ENCODE measurements at regions not wholly inside any gene's neighbourhood (a gene's known extent, or its start where the extent isn't known, plus 50 kb on each side); places are given as distances from the start of the nearest gene placed in this dataset.
"Not testable (repeated sequence)": the region's sequence is repeated elsewhere in the genome, so short reads cannot be mapped to it uniquely, and the experiment has no call there.

DNA sequence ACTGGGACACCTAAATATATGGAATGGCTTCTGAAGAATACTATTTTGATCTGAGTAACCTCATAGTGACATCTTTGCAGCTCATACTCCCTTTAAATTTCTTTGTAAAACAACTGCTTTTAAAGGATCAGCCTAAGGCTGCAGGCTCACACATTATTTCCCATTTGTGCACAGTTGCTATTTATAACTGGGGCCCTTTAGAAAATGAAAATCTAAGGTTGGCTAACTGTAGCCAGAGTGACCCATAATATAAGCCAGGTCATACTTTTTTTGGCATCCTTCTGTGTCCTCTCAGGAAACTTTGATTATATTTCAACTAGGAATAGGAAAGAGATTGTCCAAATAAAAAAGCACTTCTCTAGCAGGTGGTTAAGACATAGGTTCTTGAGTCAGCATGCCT, 123.6 kb upstream of the RASGEF1B start:
- no peak overlapping the region for H3K4me3 ChIP-seq (ENCODE audit: low read length in 2 of 2)
- H3K36me3 ChIP-seq (ENCODE audit: control insufficient read depth in 2 of 2, insufficient read depth in 2 of 2, low read length in 2 of 2): no peaks in the 10 kb centered on the region
- H3K27ac ChIP-seq (ENCODE audit: low read depth in 2 of 2, low read length in 2 of 2): no peak overlapping the region
- no peaks in the 10 kb centered on the region for H3K27me3 ChIP-seq (ENCODE audit: control insufficient read depth in 2 of 2, insufficient read depth in 2 of 2, low read length in 2 of 2)
- no peaks in the 10 kb centered on the region for H3K9me3 ChIP-seq (ENCODE audit: control insufficient read depth in 2 of 2, low read length in 2 of 2)
- H3K9ac ChIP-seq (ENCODE audit: low read depth in 1 of 2, low read length in 2 of 2): no peak overlapping the region
- H3K4me1 ChIP-seq (ENCODE audit: control insufficient read depth in 2 of 2, insufficient read depth in 2 of 2, low read length in 2 of 2): peaks cover 5 to 15% of the 10 kb centered on the region in 2 donors

DNA sequence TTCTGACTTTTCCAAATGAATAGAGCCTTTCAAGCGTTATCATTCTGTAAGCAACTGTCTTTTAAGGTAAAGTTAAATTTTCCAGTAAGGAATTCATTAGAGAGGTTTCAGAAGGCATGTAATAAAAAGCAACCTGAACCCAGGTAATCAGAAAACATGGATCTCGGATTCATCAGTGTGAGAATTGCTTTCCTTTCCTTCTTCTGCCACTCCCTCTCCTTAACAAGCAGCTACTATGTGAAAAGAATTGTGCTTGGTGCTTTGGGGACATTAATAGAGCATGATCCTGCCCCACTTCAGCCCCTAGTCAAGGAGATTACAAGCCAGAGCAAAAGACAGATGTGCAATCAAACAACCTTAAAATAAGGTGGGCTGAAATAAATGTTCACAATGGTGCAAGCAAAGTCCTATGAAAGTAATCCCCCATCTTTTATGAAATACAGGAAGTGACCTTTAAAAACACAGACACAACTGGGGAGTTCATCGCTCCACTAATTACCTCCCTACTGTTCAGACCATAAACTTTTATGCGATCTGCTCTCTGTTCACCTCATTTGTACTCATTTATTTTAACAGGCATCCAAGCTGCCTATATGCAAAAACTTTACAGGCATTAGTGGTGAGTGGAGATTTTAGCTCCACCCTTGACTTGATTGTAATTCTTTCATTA, 122.9 kb upstream of the RASGEF1B start:
- no peaks in the 10 kb centered on the region for H3K27me3 ChIP-seq (ENCODE audit: control insufficient read depth in 2 of 2, insufficient read depth in 2 of 2, low read length in 2 of 2)
- H3K9me3 ChIP-seq (ENCODE audit: control insufficient read depth in 2 of 2, low read length in 2 of 2): no peaks in the 10 kb centered on the region
- no peak overlapping the region for H3K9ac ChIP-seq (ENCODE audit: low read depth in 1 of 2, low read length in 2 of 2)
- H3K4me1 ChIP-seq (ENCODE audit: control insufficient read depth in 2 of 2, insufficient read depth in 2 of 2, low read length in 2 of 2): peaks cover 5 to 15% of the 10 kb centered on the region in 2 donors
- no peaks in the 10 kb centered on the region for H3K36me3 ChIP-seq (ENCODE audit: control insufficient read depth in 2 of 2, insufficient read depth in 2 of 2, low read length in 2 of 2)
- H3K4me3 ChIP-seq (ENCODE audit: low read length in 2 of 2): no peak overlapping the region
- H3K27ac ChIP-seq (ENCODE audit: low read depth in 2 of 2, low read length in 2 of 2): no peak overlapping the region

DNA sequence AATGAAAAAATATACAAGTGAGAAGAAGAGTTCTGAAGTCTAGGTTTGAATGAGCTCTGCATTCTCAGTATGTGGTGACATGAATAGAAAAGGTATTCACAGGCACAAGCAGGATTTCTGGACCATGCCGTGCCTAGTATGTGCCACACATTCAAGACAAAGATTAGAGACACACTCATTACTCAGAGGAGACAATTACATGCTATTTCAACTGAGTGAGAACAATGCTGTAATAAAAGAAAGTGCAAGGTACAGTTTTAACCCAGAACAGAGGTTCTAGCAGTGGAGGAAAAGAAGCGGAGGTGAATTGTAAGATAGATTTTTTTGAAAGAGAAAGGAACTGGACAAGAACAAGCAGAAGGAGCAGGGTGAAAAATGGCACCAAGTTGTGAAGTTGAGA, 121.0 kb upstream of the RASGEF1B start:
- no peak overlapping the region for H3K27ac ChIP-seq (ENCODE audit: low read depth in 2 of 2, low read length in 2 of 2)

DNA sequence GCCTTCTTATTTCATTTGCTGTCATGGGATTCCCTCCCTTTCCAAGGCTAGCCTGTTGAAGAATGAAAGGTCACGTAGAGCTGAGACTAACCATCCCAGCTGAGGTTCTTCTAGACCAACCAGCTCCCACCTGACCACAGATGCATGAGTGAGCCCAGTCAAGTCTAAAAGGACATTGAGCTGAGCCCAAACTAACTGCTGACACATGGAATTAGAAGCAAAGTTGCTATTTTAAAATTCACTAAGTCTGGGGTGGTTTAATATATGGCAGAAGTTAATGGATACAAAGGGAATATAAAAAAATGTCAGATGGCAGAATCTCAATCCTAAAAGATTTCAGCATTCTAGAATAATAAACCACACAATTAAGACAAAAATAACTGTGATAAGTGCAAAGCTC, 118.9 kb upstream of the RASGEF1B start:
- H3K4me1 ChIP-seq (ENCODE audit: control insufficient read depth in 2 of 2, insufficient read depth in 2 of 2, low read length in 2 of 2): peaks cover 5 to 15% of the 10 kb centered on the region in 2 donors
- H3K4me3 ChIP-seq (ENCODE audit: low read length in 2 of 2): no peak overlapping the region
- no peak overlapping the region for H3K27ac ChIP-seq (ENCODE audit: low read depth in 2 of 2, low read length in 2 of 2)
- H3K9ac ChIP-seq (ENCODE audit: low read depth in 1 of 2, low read length in 2 of 2): no peak overlapping the region
- H3K9me3 ChIP-seq (ENCODE audit: control insufficient read depth in 2 of 2, low read length in 2 of 2): no peaks in the 10 kb centered on the region
- H3K36me3 ChIP-seq (ENCODE audit: control insufficient read depth in 2 of 2, insufficient read depth in 2 of 2, low read length in 2 of 2): no peaks in the 10 kb centered on the region
- no peaks in the 10 kb centered on the region for H3K27me3 ChIP-seq (ENCODE audit: control insufficient read depth in 2 of 2, insufficient read depth in 2 of 2, low read length in 2 of 2)

More for the DNA sequence above, 121.0 kb upstream of the RASGEF1B start:
- Histone ChIP-seq H3K36me3 (ENCODE audit: control insufficient read depth in 2 of 2, insufficient read depth in 2 of 2, low read length in 2 of 2) (no peaks in the 10 kb centered on the region), H3K4me3 (ENCODE audit: low read length in 2 of 2) (peak overlapping the region in 1 of 2 donors; percentile 10), H3K9ac (ENCODE audit: low read depth in 1 of 2, low read length in 2 of 2) (no peak overlapping the region), H3K27me3 (ENCODE audit: control insufficient read depth in 2 of 2, insufficient read depth in 2 of 2, low read length in 2 of 2) (no peaks in the 10 kb centered on the region), H3K4me1 (ENCODE audit: control insufficient read depth in 2 of 2, insufficient read depth in 2 of 2, low read length in 2 of 2) (peaks cover 5 to 15% of the 10 kb centered on the region in 2 donors), H3K9me3 (ENCODE audit: control insufficient read depth in 2 of 2, low read length in 2 of 2) (no peaks in the 10 kb centered on the region)

DNA sequence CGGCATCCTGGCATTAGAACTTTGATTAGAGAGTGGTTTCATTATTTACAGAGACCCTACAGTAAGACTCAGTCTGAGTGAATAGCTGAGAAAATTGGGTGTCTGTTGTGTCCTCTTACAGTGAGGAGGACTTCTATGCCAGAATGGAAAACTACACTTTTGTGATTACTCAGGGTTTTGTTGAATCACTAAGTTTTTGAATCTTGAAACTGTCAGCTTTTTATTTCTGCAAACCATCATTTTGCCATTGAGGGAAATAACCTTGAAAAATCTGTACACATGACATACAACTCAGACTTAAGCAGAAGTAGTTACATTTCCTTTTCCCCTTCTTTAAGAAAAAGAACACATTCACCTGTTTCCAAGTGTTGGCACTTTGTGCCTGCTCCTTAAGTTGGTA, 117.6 kb upstream of the RASGEF1B start:
- Histone ChIP-seq H3K36me3 (ENCODE audit: control insufficient read depth in 2 of 2, insufficient read depth in 2 of 2, low read length in 2 of 2) (no peaks in the 10 kb centered on the region), H3K27me3 (ENCODE audit: control insufficient read depth in 2 of 2, insufficient read depth in 2 of 2, low read length in 2 of 2) (no peaks in the 10 kb centered on the region), H3K4me1 (ENCODE audit: control insufficient read depth in 2 of 2, insufficient read depth in 2 of 2, low read length in 2 of 2) (peaks cover under 1 to 9% of the 10 kb centered on the region in 2 donors), H3K9ac (ENCODE audit: low read depth in 1 of 2, low read length in 2 of 2) (no peak overlapping the region), H3K9me3 (ENCODE audit: control insufficient read depth in 2 of 2, low read length in 2 of 2) (no peaks in the 10 kb centered on the region), H3K27ac (ENCODE audit: low read depth in 2 of 2, low read length in 2 of 2) (no peak overlapping the region), H3K4me3 (ENCODE audit: low read length in 2 of 2) (no peak overlapping the region)

DNA sequence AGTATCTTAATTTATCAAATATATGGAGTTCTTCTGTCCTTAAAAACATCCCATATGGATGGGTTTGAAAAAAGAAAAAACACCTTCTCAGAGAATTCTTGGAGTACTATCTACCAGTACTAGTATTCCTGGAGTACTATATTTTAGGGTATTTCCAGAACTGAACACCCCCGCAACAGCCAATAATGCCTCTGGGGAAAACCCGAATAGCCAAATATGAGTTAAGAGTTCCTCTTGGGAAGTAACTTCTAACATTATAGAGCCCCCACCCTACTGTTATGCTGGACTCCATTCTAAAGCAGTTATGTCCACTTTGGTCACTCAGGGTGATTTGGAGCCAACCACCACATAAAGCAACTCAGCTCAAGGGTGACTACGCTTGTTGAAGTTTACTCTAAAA, 115.0 kb upstream of the RASGEF1B start:
- H3K4me1 ChIP-seq (ENCODE audit: control insufficient read depth in 2 of 2, insufficient read depth in 2 of 2, low read length in 2 of 2): no peaks in the 10 kb centered on the region
- no peaks in the 10 kb centered on the region for H3K36me3 ChIP-seq (ENCODE audit: control insufficient read depth in 2 of 2, insufficient read depth in 2 of 2, low read length in 2 of 2)
- H3K4me3 ChIP-seq (ENCODE audit: low read length in 2 of 2): no peak overlapping the region
- H3K9ac ChIP-seq (ENCODE audit: low read depth in 1 of 2, low read length in 2 of 2): no peak overlapping the region
- H3K27me3 ChIP-seq (ENCODE audit: control insufficient read depth in 2 of 2, insufficient read depth in 2 of 2, low read length in 2 of 2): no peaks in the 10 kb centered on the region
- no peak overlapping the region for H3K27ac ChIP-seq (ENCODE audit: low read depth in 2 of 2, low read length in 2 of 2)
- H3K9me3 ChIP-seq (ENCODE audit: control insufficient read depth in 2 of 2, low read length in 2 of 2): no peaks in the 10 kb centered on the region

DNA sequence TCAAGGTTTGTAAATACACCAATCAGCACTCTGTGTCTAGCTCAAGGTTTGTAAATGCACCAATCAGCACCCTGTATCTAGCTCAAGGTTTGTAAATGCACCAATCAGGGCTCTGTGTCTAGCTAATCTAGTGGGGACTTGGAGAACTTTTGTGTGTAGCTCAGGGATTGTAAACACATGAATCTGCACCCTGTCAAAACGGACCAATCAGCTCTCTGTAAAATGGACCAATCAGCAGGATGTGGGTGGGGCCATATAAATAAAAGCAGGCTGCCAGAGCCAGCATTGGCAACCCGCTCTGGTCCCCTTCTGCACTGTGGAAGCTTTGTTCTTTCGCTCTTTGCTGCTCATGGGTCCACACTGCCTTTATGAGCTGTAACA, 109.3 kb upstream of the RASGEF1B start:
- not testable (repeated sequence) for H3K9ac ChIP-seq (ENCODE audit: low read depth in 1 of 2, low read length in 2 of 2); H3K27ac ChIP-seq (ENCODE audit: low read depth in 2 of 2, low read length in 2 of 2); H3K4me1 ChIP-seq (ENCODE audit: control insufficient read depth in 2 of 2, insufficient read depth in 2 of 2, low read length in 2 of 2); H3K36me3 ChIP-seq (ENCODE audit: control insufficient read depth in 2 of 2, insufficient read depth in 2 of 2, low read length in 2 of 2); H3K9me3 ChIP-seq (ENCODE audit: control insufficient read depth in 2 of 2, low read length in 2 of 2); H3K27me3 ChIP-seq (ENCODE audit: control insufficient read depth in 2 of 2, insufficient read depth in 2 of 2, low read length in 2 of 2); H3K4me3 ChIP-seq (ENCODE audit: low read length in 2 of 2)

DNA sequence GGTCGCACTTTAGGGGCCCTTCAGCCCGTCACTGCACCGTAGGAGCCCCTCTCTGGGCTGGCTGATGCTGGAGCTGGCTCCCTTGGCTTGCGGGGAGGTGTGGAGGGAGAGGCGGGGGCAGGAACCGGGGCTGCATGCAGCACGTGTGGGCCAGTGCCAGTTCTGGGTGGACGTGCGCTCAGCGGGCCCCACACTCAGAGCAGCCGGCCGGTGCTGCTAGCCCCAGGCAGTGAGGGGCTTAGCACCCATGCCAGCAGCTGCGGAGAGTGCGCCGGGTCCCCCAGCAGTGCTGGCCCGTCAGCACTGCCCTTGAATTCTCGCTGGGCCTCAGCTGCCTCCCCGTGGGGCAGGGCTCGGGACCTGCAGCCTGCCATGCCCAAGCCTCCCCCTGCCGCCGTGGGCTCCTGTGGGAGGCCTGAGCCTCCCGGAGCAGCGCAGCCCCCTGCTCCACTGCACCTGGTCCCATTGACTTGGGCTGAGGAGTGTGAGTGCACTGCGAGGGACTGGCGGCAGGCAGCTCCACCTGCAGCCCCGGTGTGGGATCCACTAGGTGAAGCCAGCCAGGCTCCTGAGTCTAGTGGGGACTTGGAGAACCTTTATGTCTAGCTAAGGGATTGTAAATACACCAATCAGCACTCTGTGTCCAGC, 108.8 kb upstream of the RASGEF1B start:
- H3K4me3 ChIP-seq (ENCODE audit: low read length in 2 of 2): no peak overlapping the region
- no peak overlapping the region for H3K27ac ChIP-seq (ENCODE audit: low read depth in 2 of 2, low read length in 2 of 2)
- no peak overlapping the region for H3K9ac ChIP-seq (ENCODE audit: low read depth in 1 of 2, low read length in 2 of 2)
- peaks cover 0 to 3% of the 10 kb centered on the region in 2 donors for H3K4me1 ChIP-seq (ENCODE audit: control insufficient read depth in 2 of 2, insufficient read depth in 2 of 2, low read length in 2 of 2)
- no peaks in the 10 kb centered on the region for H3K27me3 ChIP-seq (ENCODE audit: control insufficient read depth in 2 of 2, insufficient read depth in 2 of 2, low read length in 2 of 2)
- no peaks in the 10 kb centered on the region for H3K9me3 ChIP-seq (ENCODE audit: control insufficient read depth in 2 of 2, low read length in 2 of 2)
- no peaks in the 10 kb centered on the region for H3K36me3 ChIP-seq (ENCODE audit: control insufficient read depth in 2 of 2, insufficient read depth in 2 of 2, low read length in 2 of 2)

DNA sequence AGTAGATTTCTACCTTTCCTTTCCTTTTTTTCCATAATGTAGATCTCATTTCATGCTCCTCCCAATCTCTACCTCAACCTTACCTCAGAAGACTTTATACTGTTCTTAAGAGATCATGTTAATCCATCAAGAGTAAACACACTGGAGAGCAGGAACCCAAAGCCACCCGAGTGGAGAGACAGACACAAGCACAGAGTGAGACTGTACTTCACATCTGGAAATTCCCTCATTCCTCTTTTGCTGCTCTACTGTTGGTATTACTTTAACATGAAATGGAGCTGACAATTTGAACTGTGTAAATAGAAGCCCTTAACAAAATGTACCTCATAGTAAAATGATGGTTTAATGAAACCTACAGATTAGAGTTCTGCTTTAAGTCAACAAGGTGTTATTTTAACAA, 105.7 kb upstream of the RASGEF1B start:
- Histone ChIP-seq H3K27me3 (ENCODE audit: control insufficient read depth in 2 of 2, insufficient read depth in 2 of 2, low read length in 2 of 2) (no peaks in the 10 kb centered on the region), H3K36me3 (ENCODE audit: control insufficient read depth in 2 of 2, insufficient read depth in 2 of 2, low read length in 2 of 2) (no peaks in the 10 kb centered on the region), H3K9me3 (ENCODE audit: control insufficient read depth in 2 of 2, low read length in 2 of 2) (no peaks in the 10 kb centered on the region), H3K4me1 (ENCODE audit: control insufficient read depth in 2 of 2, insufficient read depth in 2 of 2, low read length in 2 of 2) (peaks cover 0 to 7% of the 10 kb centered on the region in 2 donors), H3K27ac (ENCODE audit: low read depth in 2 of 2, low read length in 2 of 2) (no peak overlapping the region), H3K9ac (ENCODE audit: low read depth in 1 of 2, low read length in 2 of 2) (no peak overlapping the region), H3K4me3 (ENCODE audit: low read length in 2 of 2) (no peak overlapping the region)

DNA sequence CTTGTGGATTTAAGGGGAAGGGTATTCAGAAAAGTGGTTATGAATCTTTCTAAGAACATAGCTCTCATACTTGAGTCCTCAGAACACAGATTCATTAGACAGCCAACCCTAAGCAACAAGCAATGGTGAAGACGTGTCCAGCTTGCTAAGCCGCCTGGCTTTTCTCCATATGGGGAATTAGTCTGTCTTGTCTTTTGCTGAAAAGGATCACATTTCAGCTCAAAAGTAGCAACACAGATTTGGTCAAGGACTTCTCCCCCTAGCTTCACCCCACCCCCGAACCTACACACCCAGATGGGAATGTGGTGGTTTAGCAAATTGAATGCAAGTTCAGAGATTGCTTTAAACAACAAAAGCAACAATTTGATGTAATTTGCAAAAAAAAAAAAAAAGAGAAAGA, 103.3 kb upstream of the RASGEF1B start:
- Histone ChIP-seq H3K27ac (ENCODE audit: low read depth in 2 of 2, low read length in 2 of 2) (no peak overlapping the region), H3K36me3 (ENCODE audit: control insufficient read depth in 2 of 2, insufficient read depth in 2 of 2, low read length in 2 of 2) (no peaks in the 10 kb centered on the region), H3K4me3 (ENCODE audit: low read length in 2 of 2) (no peak overlapping the region), H3K27me3 (ENCODE audit: control insufficient read depth in 2 of 2, insufficient read depth in 2 of 2, low read length in 2 of 2) (no peaks in the 10 kb centered on the region), H3K9me3 (ENCODE audit: control insufficient read depth in 2 of 2, low read length in 2 of 2) (no peaks in the 10 kb centered on the region), H3K9ac (ENCODE audit: low read depth in 1 of 2, low read length in 2 of 2) (no peak overlapping the region), H3K4me1 (ENCODE audit: control insufficient read depth in 2 of 2, insufficient read depth in 2 of 2, low read length in 2 of 2) (peaks cover 0 to 7% of the 10 kb centered on the region in 2 donors)

Data from mucosa of rectum (tissue), 2 donors.